H1 (cell line): ENCODE measurements at regions not wholly inside any gene's neighbourhood (a gene's known extent, or its start where the extent isn't known, plus 50 kb on each side); places are given as distances from the start of the nearest gene placed in this dataset.

Source experiments
- CTCF ChIA-PET: fragments of 300-600 bp; sonication (Branson Sonifier 250); formaldehyde crosslinking; loops from one replicate; lab custom pipeline; 2021; ENCODE audit not compliant: partially characterized antibody; lab: Charles Lee
- POLR2A ChIA-PET: fragments of 300-600 bp; sonication (Branson Sonifier 250); formaldehyde crosslinking; loops from one replicate; lab custom pipeline; 2021; ENCODE audit warnings: inconsistent platforms; ENCODE audit not compliant: partially characterized antibody; lab: Charles Lee
- DNase-seq, 2 experiments: peaks; one replicate each; pipeline versions ENCODE4 v3.0.0 to v3.0.0-alpha.2; 2010 to 2022; ENCODE audit warnings: low spot score in 2 of 2, low read depth in 1 of 2, mixed read lengths in 1 of 2
- FAIRE-seq: peaks from 2 replicates; lab custom pipeline; 2011; peaks lifted over from hg19 to GRCh38; lab: Jason Lieb, UNC
- H2AFZ ChIP-seq: 2 replicates; pipeline ENCODE4 v1.8.1; 2012; ENCODE audit warnings: low read length, inconsistent platforms
- H2AK5ac ChIP-seq: 2 replicates; pipeline ENCODE4 v1.6.1; 2013; ENCODE audit warnings: low read depth, low read length
- H2BK120ac ChIP-seq: replicated peaks from 2 replicates; pipeline ENCODE3; 2013; ENCODE audit warnings: low read depth, low read length, inconsistent platforms
- H2BK12ac ChIP-seq: 2 replicates; pipeline ENCODE4 v1.6.1; 2013; ENCODE audit warnings: low read depth, low read length
- H2BK15ac ChIP-seq: 2 replicates; pipeline ENCODE4 v1.6.1; 2013; ENCODE audit warnings: low read length
- H2BK20ac ChIP-seq: 2 replicates; pipeline ENCODE4 v1.6.1; 2013; ENCODE audit warnings: low read length
- H2BK5ac ChIP-seq: 2 replicates; pipeline ENCODE4 v1.6.1; 2013; ENCODE audit warnings: low read depth, low read length
- H3K14ac ChIP-seq: 2 replicates; pipeline ENCODE4 v1.6.1; 2013; ENCODE audit warnings: inconsistent platforms; ENCODE audit not compliant: insufficient read length
- H3K18ac ChIP-seq: 2 replicates; pipeline ENCODE4 v1.6.1; 2013; ENCODE audit warnings: low read length; ENCODE audit errors: extremely low read depth
- H3K23ac ChIP-seq: 2 replicates; pipeline ENCODE4 v1.6.1; 2013; ENCODE audit warnings: inconsistent platforms; ENCODE audit not compliant: insufficient read length
- H3K23me2 ChIP-seq: 2 replicates; pipeline ENCODE4 v1.6.1; 2013; ENCODE audit warnings: low read depth, low read length
- H3K27ac ChIP-seq: 2 replicates; pipeline ENCODE4 v1.6.1; 2011; ENCODE audit warnings: low read depth, low read length, inconsistent platforms
- H3K27me3 ChIP-seq, 4 experiments: replicated peaks in 1 of 4; 1 replicate in 1 of 4; 2 replicates in 3 of 4; pipeline versions ENCODE4 v1.6.1 to v1.8.1; 2011 to 2013; ENCODE audit warnings: low read length in 3 of 4, mild to moderate bottlenecking in 3 of 4, inconsistent platforms in 2 of 4, mixed read lengths in 2 of 4, moderate library complexity in 1 of 4; ENCODE audit not compliant: control insufficient read depth in 3 of 4, insufficient read depth in 3 of 4; ENCODE audit errors: extremely low read depth in 1 of 4
- H3K36me3 ChIP-seq, 4 experiments: 2 replicates each; pipeline versions ENCODE4 v1.6.1 to v1.8.1; 2011 to 2013; ENCODE audit warnings: mild to moderate bottlenecking in 4 of 4, low read length in 3 of 4, moderate library complexity in 2 of 4, control low read depth in 1 of 4, inconsistent platforms in 1 of 4; ENCODE audit not compliant: insufficient read depth in 4 of 4, control insufficient read depth in 2 of 4
- H3K4ac ChIP-seq: replicated peaks from 2 replicates; pipeline ENCODE3; 2013; ENCODE audit warnings: low read length, low read depth, mixed read lengths, inconsistent platforms; ENCODE audit not compliant: insufficient read length
- H3K4me1 ChIP-seq, 4 experiments: replicated peaks in 1 of 4; 1 replicate in 1 of 4; 2 replicates in 3 of 4; pipeline versions ENCODE4 v1.6.1 to v1.8.1; 2011 to 2013; ENCODE audit warnings: low read length in 3 of 4, inconsistent platforms in 2 of 4, mixed read lengths in 1 of 4; ENCODE audit not compliant: insufficient read depth in 4 of 4, control insufficient read depth in 3 of 4
- H3K4me2 ChIP-seq, 2 experiments: 2 replicates each; pipeline versions ENCODE4 v1.6.1 to v1.8.1; 2011 to 2013; ENCODE audit warnings: low read depth in 2 of 2, low read length in 2 of 2, control low read depth in 1 of 2, inconsistent platforms in 1 of 2, mild to moderate bottlenecking in 1 of 2; ENCODE audit not compliant: insufficient read depth in 1 of 2
- H3K4me3 ChIP-seq, 4 experiments: fragments of 200-600, 300-600 bp in 1 of 4; sonication (generic), shearing (Covaris generic), sonication (Bioruptor Twin) in 1 of 4; 2 replicates each; pipeline versions ENCODE4 v1.5.1 to v1.8.1; 2011 to 2016; ENCODE audit warnings: low read length in 4 of 4, low read depth in 3 of 4, control low read depth in 2 of 4, inconsistent platforms in 2 of 4, mild to moderate bottlenecking in 2 of 4, mixed read lengths in 1 of 4, moderate library complexity in 1 of 4; ENCODE audit not compliant: insufficient read depth in 2 of 4; ENCODE audit errors: extremely low read depth in 1 of 4
- H3K56ac ChIP-seq: replicated peaks from 2 replicates; pipeline ENCODE3; 2013; ENCODE audit warnings: low read depth, mild to moderate bottlenecking, mixed read lengths, low read length, inconsistent platforms; ENCODE audit not compliant: insufficient read length
- H3K79me1 ChIP-seq: 2 replicates; pipeline ENCODE4 v1.6.1; 2013; ENCODE audit warnings: low read depth, low read length, control low read depth
- H3K79me2 ChIP-seq, 2 experiments: 2 replicates each; pipeline versions ENCODE4 v1.6.1 to v1.8.1; 2012 to 2013; ENCODE audit warnings: low read length in 2 of 2, mild to moderate bottlenecking in 2 of 2, inconsistent platforms in 1 of 2; ENCODE audit not compliant: insufficient read depth in 2 of 2, control insufficient read depth in 1 of 2
- H3K9ac ChIP-seq, 4 experiments: replicated peaks in 1 of 4; 1 replicate in 1 of 4; 2 replicates in 3 of 4; pipeline versions ENCODE4 v1.6.1 to v1.8.1; 2011 to 2013; ENCODE audit warnings: low read depth in 3 of 4, low read length in 3 of 4, control low read depth in 2 of 4, mild to moderate bottlenecking in 2 of 4, moderate library complexity in 2 of 4, inconsistent platforms in 1 of 4; ENCODE audit errors: extremely low read depth in 1 of 4
- H3K9me3 ChIP-seq, 2 experiments: 2 replicates each; pipeline versions ENCODE4 v1.6.1 to v1.8.1; 2012 to 2013; ENCODE audit warnings: mild to moderate bottlenecking in 2 of 2, moderate library complexity in 2 of 2, control low read depth in 1 of 2, inconsistent platforms in 1 of 2, low read depth in 1 of 2, low read length in 1 of 2, mixed read lengths in 1 of 2; ENCODE audit not compliant: insufficient read depth in 2 of 2
- H4K20me1 ChIP-seq, 2 experiments: replicated peaks in 1 of 2; 2 replicates each; pipeline versions ENCODE3 to v1.8.1; 2011 to 2013; ENCODE audit warnings: inconsistent platforms in 2 of 2, low read length in 2 of 2, mild to moderate bottlenecking in 1 of 2; ENCODE audit not compliant: insufficient read depth in 2 of 2, control insufficient read depth in 1 of 2
- H4K5ac ChIP-seq: 2 replicates; pipeline ENCODE4 v1.6.1; 2013; ENCODE audit warnings: low read length, low read depth, mixed read lengths, inconsistent platforms; ENCODE audit not compliant: insufficient read length
- H4K8ac ChIP-seq: 2 replicates; pipeline ENCODE4 v1.8.0; 2013; ENCODE audit warnings: mild to moderate bottlenecking, moderate library complexity, low read length, inconsistent platforms; ENCODE audit not compliant: insufficient read depth; ENCODE audit errors: extremely low read depth
- H4K91ac ChIP-seq: replicated peaks from 2 replicates; pipeline ENCODE3; 2013; ENCODE audit warnings: low read length, mixed read lengths, inconsistent platforms; ENCODE audit not compliant: insufficient read length
- CTBP2 ChIP-seq: IDR thresholded peaks from 2 replicates; pipeline ENCODE4 v1.7.0; 2011; ENCODE audit warnings: borderline replicate concordance, mild to moderate bottlenecking, moderate library complexity, mixed read lengths, low read length; ENCODE audit not compliant: insufficient read depth, insufficient read length
- EP300 ChIP-seq, 2 experiments: IDR thresholded peaks; 1 replicate in 1 of 2; 2 replicates in 1 of 2; pipeline ENCODE4 v1.6.1; 2011 to 2012; ENCODE audit warnings: low read depth in 2 of 2, low read length in 2 of 2, mild to moderate bottlenecking in 2 of 2, borderline replicate concordance in 1 of 2, inconsistent platforms in 1 of 2, moderate library complexity in 1 of 2
- GTF2F1 ChIP-seq: IDR thresholded peaks from 2 replicates; pipeline ENCODE4 v1.6.1; 2012; ENCODE audit warnings: low read depth, low read length, improper control_type of control experiment, borderline replicate concordance
- HDAC2 ChIP-seq, 2 experiments: fragments of 300-600 bp in 1 of 2; sonication (generic) in 1 of 2; IDR thresholded peaks; 2 replicates each; pipeline ENCODE4 v1.6.1; 2011 to 2012; ENCODE audit warnings: low read depth in 2 of 2, low read length in 2 of 2, mild to moderate bottlenecking in 2 of 2, moderate library complexity in 2 of 2, borderline replicate concordance in 1 of 2, inconsistent platforms in 1 of 2
- JUND ChIP-seq: IDR thresholded peaks from 2 replicates; pipeline ENCODE4 v1.6.1; 2011; ENCODE audit warnings: mild to moderate bottlenecking, improper control_type of control experiment, low read length
- NANOG ChIP-seq: IDR thresholded peaks from 2 replicates; pipeline ENCODE4 v1.6.1; 2011; ENCODE audit warnings: low read length, low read depth, mild to moderate bottlenecking, inconsistent platforms; ENCODE audit not compliant: insufficient read depth, poor library complexity, severe bottlenecking
- POU5F1 ChIP-seq: IDR thresholded peaks from 2 replicates; pipeline ENCODE4 v1.6.1; 2011; ENCODE audit warnings: low read depth, mild to moderate bottlenecking, low read length, moderate library complexity
- SP1 ChIP-seq: IDR thresholded peaks from 2 replicates; pipeline ENCODE4 v1.6.1; 2011; ENCODE audit warnings: low read depth, low read length
- SP4 ChIP-seq: IDR thresholded peaks from 2 replicates; pipeline ENCODE4 v1.6.1; 2012; ENCODE audit warnings: low read length, inconsistent platforms
- TBP ChIP-seq: IDR thresholded peaks from 2 replicates; pipeline ENCODE4 v1.6.1; 2011; ENCODE audit warnings: low read depth, low read length, improper control_type of control experiment
- TEAD4 ChIP-seq: IDR thresholded peaks from 2 replicates; pipeline ENCODE4 v1.6.1; 2012; ENCODE audit warnings: low read depth, low read length, inconsistent platforms, mixed read lengths
- ZNF274 ChIP-seq: IDR thresholded peaks from 2 replicates; pipeline ENCODE4 v1.7.0; 2012; ENCODE audit warnings: low read length, borderline replicate concordance; ENCODE audit errors: extremely low read depth
- WGBS, 2 experiments: shearing (Covaris generic) in 1 of 2; methylation state at CpG; one replicate each; pipeline versions ENCODE4 v1.1.6 to v1.1.7; 2013 to 2015; ENCODE audit warnings: low lambda C conversion rate in 2 of 2, mixed read lengths in 2 of 2, inconsistent platforms in 1 of 2, low coverage in 1 of 2, missing lambda C conversion rate in 1 of 2; ENCODE audit not compliant: insufficient replicate concordance in 2 of 2, insufficient coverage in 1 of 2, insufficient read length in 1 of 2; ENCODE audit errors: extremely low coverage in 1 of 2, missing lambda C conversion rate in 1 of 2; 5-methylcytosine and 5-hydroxymethylcytosine counted together
- TF ChIP-seq, protein P1 (sequence below): IDR thresholded peaks from 2 replicates; pipeline ENCODE4 v1.6.1; 2011; ENCODE audit warnings: low read length, improper control_type of control experiment

- no peaks in the 10 kb centered on the region for H4K20me1 ChIP-seq
- H2BK5ac ChIP-seq = no peak overlapping the region
- no peaks in the 10 kb centered on the region for H3K79me2 ChIP-seq
- H4K91ac ChIP-seq = no peak overlapping the region
- no peak overlapping the region for H3K9ac ChIP-seq
- no peak overlapping the region for H4K5ac ChIP-seq
- no peaks in the 10 kb centered on the region for H3K27me3 ChIP-seq
- H2BK120ac ChIP-seq = no peak overlapping the region
- no peak overlapping the region for H3K56ac ChIP-seq
- H2AFZ ChIP-seq = no peak overlapping the region
- no peaks in the 10 kb centered on the region for H3K9me3 ChIP-seq
- no peak overlapping the region for H2BK15ac ChIP-seq
- no peak overlapping the region for H3K4me2 ChIP-seq
- no peak for FAIRE-seq
- H4K8ac ChIP-seq = no peak overlapping the region
- no peak overlapping the region for H3K18ac ChIP-seq
- no peak overlapping the region for H3K14ac ChIP-seq
- no peak overlapping the region for H3K23ac ChIP-seq
- no peak overlapping the region for H2AK5ac ChIP-seq
- H2BK12ac ChIP-seq = no peak overlapping the region
- no peak overlapping the region for H2BK20ac ChIP-seq
- no peaks in the 10 kb centered on the region for H3K23me2 ChIP-seq
- ChIA-PET POLR2A (no interaction called here), CTCF (interaction anchor here (0.7 to 3.0 kb wide), 2 partner anchors 11 to 102 kb away, joined by 3 to 12 read pairs; no protein-coding TSS in a partner anchor)
- no peaks in the 10 kb centered on the region for H3K36me3 ChIP-seq
- no peaks in the 10 kb centered on the region for H3K79me1 ChIP-seq
- no peak overlapping the region for H3K4ac ChIP-seq
- H3K27ac ChIP-seq = no peak overlapping the region
- H3K4me1 ChIP-seq = no peaks in the 10 kb centered on the region
- DNase-seq = no peak
- H3K4me3 ChIP-seq = no peak overlapping the region
- WGBS, 2 experiments = 90% methylated on average over 5 of the region's 5 CpGs; no CpG with 5 or more reads in 1 of the 2 experiments
- TF ChIP-seq EP300 (IDR thresholded peaks at IDR 0.05; ENCODE audit: borderline replicate concordance in 1 of 2, low read depth in 2 of 2, low read length in 2 of 2) (no peak), NANOG (no peak), HDAC2 (IDR thresholded peaks at IDR 0.05; ENCODE audit: borderline replicate concordance in 1 of 2, low read depth in 2 of 2, low read length in 2 of 2) (no peak), JUND (no peak), POU5F1 (no peak), SP1 (no peak), ZNF274 (no peak), TEAD4 (no peak), CTBP2 (no peak), SP4 (no peak), TBP (no peak), GTF2F1 (no peak)
- TF ChIP-seq, protein P1, sequence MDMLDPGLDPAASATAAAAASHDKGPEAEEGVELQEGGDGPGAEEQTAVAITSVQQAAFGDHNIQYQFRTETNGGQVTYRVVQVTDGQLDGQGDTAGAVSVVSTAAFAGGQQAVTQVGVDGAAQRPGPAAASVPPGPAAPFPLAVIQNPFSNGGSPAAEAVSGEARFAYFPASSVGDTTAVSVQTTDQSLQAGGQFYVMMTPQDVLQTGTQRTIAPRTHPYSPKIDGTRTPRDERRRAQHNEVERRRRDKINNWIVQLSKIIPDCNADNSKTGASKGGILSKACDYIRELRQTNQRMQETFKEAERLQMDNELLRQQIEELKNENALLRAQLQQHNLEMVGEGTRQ = no peak
Observed at GRCh38 chr1:88068407-88068960, 615.6 kb upstream of the PKN2 start.
